GM12874 (cell line): ENCODE measurements at regions not wholly inside any gene's neighbourhood (a gene's known extent, or its start where the extent isn't known, plus 50 kb on each side); places are given as distances from the start of the nearest gene placed in this dataset.

ENCODE experiments used
- TF ChIP-seq, protein P1 (sequence below): IDR thresholded peaks from 2 replicates; pipeline ENCODE4 v1.5.1; 2011; ENCODE audit warnings: low read depth, mild to moderate bottlenecking, control low read depth, low read length, moderate library complexity; ENCODE audit not compliant: insufficient read depth

DNA sequence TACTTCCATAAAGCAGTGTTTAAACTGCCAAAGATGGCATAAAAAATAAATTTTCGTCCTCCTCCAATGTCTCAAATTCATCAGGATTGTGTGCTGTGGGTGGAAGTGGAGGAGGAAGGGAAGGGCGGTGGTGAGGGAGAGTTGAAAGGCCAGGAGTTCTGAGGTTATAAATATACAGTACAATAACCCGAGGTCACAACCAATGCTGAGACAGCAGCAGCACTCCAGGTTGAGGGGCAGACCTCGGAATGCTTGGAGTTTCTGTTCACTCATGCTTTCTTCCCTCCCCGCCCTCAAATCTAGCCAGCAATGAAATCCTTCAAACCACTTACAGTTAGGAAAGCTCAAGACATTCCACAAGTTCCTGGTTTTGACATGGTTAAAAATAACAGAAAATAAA lies 134.0 kb upstream of the SMAD1 start:
- TF ChIP-seq, protein P1, sequence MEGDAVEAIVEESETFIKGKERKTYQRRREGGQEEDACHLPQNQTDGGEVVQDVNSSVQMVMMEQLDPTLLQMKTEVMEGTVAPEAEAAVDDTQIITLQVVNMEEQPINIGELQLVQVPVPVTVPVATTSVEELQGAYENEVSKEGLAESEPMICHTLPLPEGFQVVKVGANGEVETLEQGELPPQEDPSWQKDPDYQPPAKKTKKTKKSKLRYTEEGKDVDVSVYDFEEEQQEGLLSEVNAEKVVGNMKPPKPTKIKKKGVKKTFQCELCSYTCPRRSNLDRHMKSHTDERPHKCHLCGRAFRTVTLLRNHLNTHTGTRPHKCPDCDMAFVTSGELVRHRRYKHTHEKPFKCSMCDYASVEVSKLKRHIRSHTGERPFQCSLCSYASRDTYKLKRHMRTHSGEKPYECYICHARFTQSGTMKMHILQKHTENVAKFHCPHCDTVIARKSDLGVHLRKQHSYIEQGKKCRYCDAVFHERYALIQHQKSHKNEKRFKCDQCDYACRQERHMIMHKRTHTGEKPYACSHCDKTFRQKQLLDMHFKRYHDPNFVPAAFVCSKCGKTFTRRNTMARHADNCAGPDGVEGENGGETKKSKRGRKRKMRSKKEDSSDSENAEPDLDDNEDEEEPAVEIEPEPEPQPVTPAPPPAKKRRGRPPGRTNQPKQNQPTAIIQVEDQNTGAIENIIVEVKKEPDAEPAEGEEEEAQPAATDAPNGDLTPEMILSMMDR, result no peak

- TF ChIP-seq, protein P1, result no peak
Measured at GRCh38 chr4:145346081-145346480, 135.6 kb upstream of the SMAD1 start.

GRCh38 chr4:145345401-145345800 lies 136.3 kb upstream of the SMAD1 start:
- TF ChIP-seq, protein P1, result no peak

- TF ChIP-seq, protein P1, result no peak
Measured at GRCh38 chr4:145341381-145341780, 140.3 kb upstream of the SMAD1 start.

DNA sequence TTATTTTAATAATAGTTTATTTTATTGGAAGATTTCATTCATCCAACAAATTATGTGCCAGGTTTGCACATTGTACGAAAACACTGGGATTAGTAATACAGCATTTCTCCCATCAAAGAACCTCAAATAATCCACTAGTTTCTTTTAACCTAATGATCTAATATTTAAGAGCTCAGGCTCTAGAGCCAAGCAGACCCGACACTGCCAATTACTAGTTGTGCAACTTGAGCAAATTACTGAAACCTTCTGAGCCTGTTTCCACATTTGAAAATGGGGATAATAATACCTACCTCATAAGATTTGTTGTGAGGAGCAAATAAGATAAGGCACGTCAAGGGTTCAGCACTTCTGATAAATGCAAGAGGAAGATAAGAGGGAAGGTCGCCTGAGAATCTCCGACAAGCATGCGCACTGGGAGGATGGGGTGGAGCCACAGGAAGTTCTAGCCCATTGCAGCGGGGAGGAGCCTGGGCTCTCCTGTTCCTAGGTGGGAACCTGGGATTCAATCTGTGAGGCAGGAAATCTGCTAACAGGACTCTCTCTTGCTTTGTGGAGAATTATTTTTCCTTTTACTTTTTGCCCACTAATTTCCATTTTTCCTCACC lies 141.5 kb upstream of the SMAD1 start:
- TF ChIP-seq, protein P1, result no peak

- TF ChIP-seq, protein P1, result no peak
Measured at GRCh38 chr4:145339075-145339725, 142.5 kb upstream of the SMAD1 start.

DNA sequence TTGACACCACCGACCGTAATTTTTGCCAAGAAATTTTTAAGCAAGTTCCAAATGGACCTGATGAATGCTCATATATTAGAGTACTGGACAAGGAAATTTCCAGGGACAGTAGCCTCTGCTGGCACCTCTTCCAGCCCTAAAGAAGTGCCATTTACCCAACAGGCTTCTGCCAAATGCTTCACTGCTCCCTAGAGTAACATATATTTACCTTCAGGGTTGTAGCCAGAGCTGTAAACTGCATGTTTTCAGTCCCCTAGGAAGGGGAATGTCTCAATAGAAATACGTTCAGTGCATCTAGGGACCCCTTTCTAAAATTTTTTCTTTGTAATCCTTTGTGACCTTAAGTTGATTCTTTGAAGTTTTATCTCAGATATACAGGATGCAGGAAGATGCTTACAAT lies 143.1 kb upstream of the SMAD1 start:
- TF ChIP-seq, protein P1, result no peak
